ENCODE measurements at regions not wholly inside any gene's neighbourhood (a gene's known extent, or its start where the extent isn't known, plus 50 kb on each side); places are given as distances from the start of the nearest gene placed in this dataset.

DNA sequence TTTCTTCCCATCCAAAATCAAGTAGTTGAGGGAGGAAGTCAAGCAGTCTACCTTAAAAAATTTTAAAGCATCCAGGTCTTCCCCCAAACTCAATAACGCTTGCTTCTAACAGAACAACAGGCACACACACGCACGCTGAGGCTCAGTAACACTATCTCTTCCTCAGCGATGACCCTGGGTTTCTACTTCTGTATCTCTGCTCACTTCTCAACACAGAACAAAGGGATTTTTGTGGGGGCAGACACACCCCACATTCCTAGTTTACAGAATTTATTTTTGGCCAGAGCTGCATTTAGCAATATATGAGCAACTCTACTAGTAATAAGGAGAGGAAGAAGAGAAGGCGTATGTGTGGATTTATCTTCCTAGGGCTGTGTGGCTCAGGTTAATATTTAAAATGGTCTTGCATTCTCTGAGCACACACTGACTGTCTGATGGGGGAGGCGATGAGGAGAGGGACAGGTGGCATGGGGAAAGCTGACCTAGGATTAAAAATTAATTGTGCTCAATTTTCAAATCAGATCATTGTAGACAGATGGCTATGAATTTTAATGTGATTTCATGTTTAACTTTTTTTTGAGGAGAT, 71.3 kb upstream of the PPM1B start:
- H3K27me3 ChIP-seq, result no peaks in the 10 kb centered on the region
- no peak for DNase-seq
- TF ChIP-seq, protein P1, sequence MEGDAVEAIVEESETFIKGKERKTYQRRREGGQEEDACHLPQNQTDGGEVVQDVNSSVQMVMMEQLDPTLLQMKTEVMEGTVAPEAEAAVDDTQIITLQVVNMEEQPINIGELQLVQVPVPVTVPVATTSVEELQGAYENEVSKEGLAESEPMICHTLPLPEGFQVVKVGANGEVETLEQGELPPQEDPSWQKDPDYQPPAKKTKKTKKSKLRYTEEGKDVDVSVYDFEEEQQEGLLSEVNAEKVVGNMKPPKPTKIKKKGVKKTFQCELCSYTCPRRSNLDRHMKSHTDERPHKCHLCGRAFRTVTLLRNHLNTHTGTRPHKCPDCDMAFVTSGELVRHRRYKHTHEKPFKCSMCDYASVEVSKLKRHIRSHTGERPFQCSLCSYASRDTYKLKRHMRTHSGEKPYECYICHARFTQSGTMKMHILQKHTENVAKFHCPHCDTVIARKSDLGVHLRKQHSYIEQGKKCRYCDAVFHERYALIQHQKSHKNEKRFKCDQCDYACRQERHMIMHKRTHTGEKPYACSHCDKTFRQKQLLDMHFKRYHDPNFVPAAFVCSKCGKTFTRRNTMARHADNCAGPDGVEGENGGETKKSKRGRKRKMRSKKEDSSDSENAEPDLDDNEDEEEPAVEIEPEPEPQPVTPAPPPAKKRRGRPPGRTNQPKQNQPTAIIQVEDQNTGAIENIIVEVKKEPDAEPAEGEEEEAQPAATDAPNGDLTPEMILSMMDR (IDR thresholded peaks at IDR 0.05; ENCODE audit: low read depth, low read length), result no peak

DNA sequence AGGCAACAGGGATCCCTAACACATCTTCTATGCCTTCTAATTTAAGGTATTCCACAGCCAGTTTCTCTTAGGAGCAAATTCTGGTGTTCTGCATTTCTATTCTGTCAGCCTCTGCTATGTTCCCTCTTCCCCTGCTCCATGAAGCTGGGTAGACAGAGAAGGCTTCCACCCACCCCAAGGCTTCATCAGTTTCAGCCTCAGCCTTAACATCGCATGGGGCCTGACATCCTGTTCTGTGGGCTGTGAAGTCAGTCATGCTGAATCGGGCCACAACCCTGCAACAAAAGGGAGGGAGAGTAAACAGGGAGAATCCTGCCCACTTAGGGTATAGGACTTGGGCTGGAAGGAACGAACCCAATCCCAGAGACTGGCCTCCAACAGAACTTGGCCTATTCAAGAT, 70.6 kb upstream of the PPM1B start:
- no peak for DNase-seq
- TF ChIP-seq, protein P1 (IDR thresholded peaks at IDR 0.05; ENCODE audit: low read depth, low read length), result no peak
- no peaks in the 10 kb centered on the region for H3K27me3 ChIP-seq
- no peaks in the 10 kb centered on the region for H3K36me3 ChIP-seq
- no peak overlapping the region for H3K4me3 ChIP-seq (ENCODE audit: low read depth, low read length)
- H3K4me1 ChIP-seq, result no peaks in the 10 kb centered on the region
- no peaks in the 10 kb centered on the region for H3K9me3 ChIP-seq

More for the DNA sequence above, 71.3 kb upstream of the PPM1B start:
- Histone ChIP-seq H3K36me3 (no peaks in the 10 kb centered on the region), H3K4me1 (no peaks in the 10 kb centered on the region), H3K9me3 (no peaks in the 10 kb centered on the region), H3K4me3 (ENCODE audit: low read depth, low read length) (no peak overlapping the region)

DNA sequence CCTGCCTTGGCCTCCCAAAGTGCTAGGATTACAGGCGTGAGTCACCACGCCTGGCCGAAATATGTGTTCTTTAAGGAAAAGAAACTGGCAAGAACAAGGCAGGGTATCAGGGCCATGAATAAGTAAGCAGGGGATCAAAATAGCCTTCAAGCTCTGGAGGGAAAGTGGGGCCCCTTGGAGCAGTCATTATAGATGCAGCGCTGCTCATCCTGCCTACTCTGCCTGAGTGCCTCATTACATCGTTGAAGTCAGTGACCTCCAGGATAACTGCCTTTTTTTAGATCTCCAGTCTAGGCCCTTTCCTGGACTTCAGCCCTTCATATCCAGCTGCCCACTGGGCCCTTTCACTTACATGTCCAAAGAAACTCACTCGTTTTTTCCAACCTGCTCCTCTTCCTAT, 69.8 kb upstream of the PPM1B start:
- Histone ChIP-seq H3K9me3 (no peaks in the 10 kb centered on the region), H3K4me3 (ENCODE audit: low read depth, low read length) (no peak overlapping the region), H3K36me3 (no peaks in the 10 kb centered on the region), H3K4me1 (no peaks in the 10 kb centered on the region), H3K27me3 (no peaks in the 10 kb centered on the region)
- TF ChIP-seq, protein P1 (IDR thresholded peaks at IDR 0.05; ENCODE audit: low read depth, low read length), result no peak
- no peak for DNase-seq

DNA sequence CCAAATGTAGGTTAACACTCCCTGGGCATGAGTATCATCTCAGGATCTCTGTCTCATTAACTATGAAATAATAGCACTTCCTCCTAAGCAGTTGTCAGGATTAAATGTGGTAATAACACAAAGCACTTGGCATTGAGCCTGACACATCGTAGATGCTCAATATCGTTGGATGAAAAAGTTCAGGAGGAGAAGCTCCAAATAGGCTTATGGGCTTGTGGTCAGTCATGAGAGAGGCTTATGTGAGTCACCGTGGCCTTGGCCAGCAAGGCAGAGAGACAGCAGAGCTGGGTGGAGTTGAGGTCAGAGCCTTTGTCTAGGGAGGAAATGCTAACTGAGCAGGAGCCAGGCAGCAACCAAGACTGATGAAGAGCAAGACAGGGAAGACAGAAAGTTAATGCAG, 68.3 kb upstream of the PPM1B start:
- TF ChIP-seq, protein P1 (IDR thresholded peaks at IDR 0.05; ENCODE audit: low read depth, low read length), result no peak
- Histone ChIP-seq H3K36me3 (no peaks in the 10 kb centered on the region), H3K4me3 (ENCODE audit: low read depth, low read length) (no peak overlapping the region), H3K27me3 (no peaks in the 10 kb centered on the region), H3K9me3 (no peaks in the 10 kb centered on the region), H3K4me1 (no peaks in the 10 kb centered on the region)
- no peak for DNase-seq

DNA sequence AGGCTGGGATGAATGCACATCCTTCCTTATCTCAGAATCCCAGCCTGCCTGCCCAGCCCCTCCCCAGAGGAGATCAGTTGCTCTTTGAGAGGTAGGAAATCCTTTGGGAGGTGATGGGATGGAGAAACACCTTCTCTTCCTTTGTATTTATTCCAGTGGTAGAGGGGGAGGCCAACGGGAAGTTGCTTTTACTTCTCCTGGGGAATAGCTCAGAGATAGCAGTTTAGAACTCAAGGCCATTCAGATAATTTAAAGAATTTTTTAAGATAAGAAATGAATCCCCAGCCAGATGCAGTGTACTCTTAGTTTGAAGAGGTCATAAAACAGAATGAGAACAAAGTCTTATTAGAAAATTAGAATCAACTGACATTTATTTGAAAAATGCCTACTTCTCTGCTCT, 67.4 kb upstream of the PPM1B start:
- no peaks in the 10 kb centered on the region for H3K4me1 ChIP-seq
- TF ChIP-seq, protein P1 (IDR thresholded peaks at IDR 0.05; ENCODE audit: low read depth, low read length), result no peak
- DNase-seq, result no peak
- no peak overlapping the region for H3K4me3 ChIP-seq (ENCODE audit: low read depth, low read length)
- H3K36me3 ChIP-seq, result no peaks in the 10 kb centered on the region
- no peaks in the 10 kb centered on the region for H3K9me3 ChIP-seq
- no peaks in the 10 kb centered on the region for H3K27me3 ChIP-seq

DNA sequence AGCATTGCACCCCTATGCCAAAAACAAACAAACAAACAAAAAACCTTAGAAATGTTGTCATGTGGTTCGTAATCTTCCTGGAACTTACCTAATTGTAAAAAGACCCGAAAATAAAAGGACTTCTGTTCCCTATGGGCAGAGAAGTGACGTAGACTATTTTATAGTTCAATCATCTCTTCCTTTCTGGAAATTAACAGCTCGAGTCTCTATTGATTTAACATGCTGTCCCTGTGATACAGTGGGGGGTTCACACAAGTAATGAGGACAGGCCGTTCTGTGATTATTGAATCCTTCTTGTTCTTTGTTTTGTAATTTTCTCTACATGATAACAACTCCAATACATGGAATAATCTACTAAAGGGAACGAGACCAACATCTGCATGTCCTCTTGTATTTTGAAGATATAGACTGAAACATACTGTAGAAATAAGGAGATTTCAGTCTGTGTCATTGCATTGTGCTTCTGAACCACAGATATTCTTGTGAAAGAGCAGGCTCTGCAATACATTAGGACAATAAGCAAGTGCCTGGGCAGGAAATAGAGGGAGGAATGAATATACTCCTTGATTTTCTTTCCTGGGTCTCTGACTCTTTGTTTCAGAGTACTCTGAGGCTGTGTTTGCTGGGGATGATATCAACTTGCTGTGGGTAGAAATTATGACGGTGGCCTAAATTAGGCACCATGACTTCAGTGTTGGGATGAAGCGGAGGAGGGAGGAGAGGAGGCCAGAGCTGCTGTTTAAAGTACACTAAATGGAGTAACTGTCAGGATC, 65.7 kb upstream of the PPM1B start:
- Histone ChIP-seq H3K4me3 (ENCODE audit: low read depth, low read length) (no peak overlapping the region), H3K4me1 (no peaks in the 10 kb centered on the region), H3K36me3 (no peaks in the 10 kb centered on the region), H3K27me3 (no peaks in the 10 kb centered on the region), H3K9me3 (no peaks in the 10 kb centered on the region)
- TF ChIP-seq, protein P1 (IDR thresholded peaks at IDR 0.05; ENCODE audit: low read depth, low read length), result no peak
- DNase-seq, result no peak

Data from BE2C (cell line).